NCI-H1694 (cell line): ENCODE measurements at regions not wholly inside any gene's neighbourhood (a gene's known extent, or its start where the extent isn't known, plus 50 kb on each side); places are given as distances from the start of the nearest gene placed in this dataset.
"Not testable (repeated sequence)": the region's sequence is repeated elsewhere in the genome, so short reads cannot be mapped to it uniquely, and the experiment has no call there.

ENCODE experiments used
- DNase-seq: peaks from one replicate; lab custom pipeline; 2025; lab: John Stamatoyannopoulos, UW

DNA sequence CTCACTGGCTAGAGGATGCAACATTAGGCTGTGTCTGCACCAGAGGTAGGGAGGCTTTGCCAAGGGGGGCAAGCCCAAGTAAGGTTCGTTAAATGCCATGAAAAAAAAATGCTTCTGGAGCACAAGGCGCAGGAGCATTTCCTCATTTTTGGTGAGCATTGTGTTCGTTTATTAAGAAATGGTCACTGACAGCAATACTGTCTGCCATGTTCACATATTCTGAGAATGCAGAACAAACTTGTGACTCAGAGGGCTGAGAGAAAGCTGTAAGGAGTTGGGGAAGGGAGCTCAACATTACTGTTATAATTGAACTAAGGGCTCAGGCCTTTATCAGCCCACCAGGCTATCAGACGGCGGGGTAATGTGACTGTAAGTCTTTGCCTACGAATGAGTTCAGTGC, 465.4 kb upstream of the BTBD3 start:
- DNase-seq, result no peak

DNA sequence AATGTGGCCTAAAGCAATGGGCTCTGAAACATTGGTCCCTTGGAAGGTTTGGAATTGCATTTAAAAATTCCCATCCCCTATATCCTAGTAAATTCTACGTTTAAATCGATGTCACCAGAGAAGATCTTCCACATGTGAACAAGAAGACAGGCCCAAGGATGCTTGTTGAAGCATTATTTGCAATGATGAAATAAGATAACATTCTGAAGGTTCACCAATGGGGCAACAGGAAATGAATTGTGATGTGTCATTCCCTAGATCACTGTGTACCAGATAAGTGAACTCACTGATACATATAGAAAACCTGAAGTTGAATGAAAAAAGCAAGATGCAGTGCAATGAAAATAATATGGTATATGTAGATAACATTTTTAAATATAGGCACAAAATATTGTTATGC, 464.3 kb upstream of the BTBD3 start:
- DNase-seq, result no peak

DNA sequence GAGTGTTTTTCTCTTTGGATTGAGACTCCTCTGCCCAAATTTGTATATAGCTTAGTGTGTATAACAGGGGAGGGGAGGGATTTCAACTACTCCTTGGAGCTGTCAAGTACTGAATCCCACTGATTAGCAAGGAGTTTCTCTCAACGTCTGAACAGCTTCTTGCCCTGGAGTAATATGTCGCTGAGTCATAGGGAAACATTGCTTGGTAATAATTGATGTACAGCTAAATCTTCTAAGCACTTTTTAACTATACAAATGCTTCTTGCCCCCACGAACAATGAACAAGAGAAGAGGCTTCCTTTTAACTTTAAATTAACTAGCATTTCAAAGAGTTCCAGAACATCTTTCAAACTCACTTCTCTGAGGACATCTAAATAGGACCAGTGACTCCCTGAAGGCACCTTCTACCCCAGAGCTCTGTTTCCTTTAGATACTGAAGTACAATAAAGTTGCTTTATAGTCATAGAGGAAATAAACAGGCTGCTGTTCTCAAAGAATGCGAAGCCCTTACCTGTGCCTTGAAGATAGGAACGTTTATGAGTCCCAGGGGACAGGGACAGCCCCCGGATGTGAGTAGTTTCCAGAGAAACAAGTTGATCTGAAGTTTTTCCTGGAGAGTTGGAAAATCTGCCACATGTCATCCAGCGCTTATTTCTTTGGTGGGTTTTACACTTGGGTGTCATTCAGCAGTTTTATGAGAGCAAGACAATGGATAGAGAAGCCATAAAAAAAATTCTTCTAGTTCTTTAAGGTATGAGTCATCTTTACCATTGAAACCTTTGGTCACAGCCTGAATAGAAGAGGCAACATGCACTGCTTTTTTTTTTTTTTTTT, 462.5 kb upstream of the BTBD3 start:
- no peak for DNase-seq

DNA sequence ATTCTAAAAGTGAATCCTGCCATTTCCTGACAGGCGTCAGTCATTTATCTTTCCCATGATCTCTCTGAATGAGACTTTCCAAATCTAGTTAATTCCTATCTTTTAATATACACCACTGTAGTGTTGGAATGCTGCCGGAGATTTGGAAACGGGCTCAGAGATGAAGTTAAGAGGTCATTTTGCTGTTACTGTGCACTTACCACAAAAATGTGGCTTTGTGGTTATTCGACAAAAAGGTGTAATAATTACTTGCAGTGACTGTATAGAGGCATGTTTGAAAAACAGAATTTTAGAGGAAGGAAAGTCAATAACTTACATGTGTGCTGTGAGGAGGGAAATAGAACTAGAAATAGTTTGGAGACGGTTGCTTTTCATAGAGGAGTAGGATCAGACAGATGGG, 460.2 kb upstream of the BTBD3 start:
- DNase-seq, result no peak

DNA sequence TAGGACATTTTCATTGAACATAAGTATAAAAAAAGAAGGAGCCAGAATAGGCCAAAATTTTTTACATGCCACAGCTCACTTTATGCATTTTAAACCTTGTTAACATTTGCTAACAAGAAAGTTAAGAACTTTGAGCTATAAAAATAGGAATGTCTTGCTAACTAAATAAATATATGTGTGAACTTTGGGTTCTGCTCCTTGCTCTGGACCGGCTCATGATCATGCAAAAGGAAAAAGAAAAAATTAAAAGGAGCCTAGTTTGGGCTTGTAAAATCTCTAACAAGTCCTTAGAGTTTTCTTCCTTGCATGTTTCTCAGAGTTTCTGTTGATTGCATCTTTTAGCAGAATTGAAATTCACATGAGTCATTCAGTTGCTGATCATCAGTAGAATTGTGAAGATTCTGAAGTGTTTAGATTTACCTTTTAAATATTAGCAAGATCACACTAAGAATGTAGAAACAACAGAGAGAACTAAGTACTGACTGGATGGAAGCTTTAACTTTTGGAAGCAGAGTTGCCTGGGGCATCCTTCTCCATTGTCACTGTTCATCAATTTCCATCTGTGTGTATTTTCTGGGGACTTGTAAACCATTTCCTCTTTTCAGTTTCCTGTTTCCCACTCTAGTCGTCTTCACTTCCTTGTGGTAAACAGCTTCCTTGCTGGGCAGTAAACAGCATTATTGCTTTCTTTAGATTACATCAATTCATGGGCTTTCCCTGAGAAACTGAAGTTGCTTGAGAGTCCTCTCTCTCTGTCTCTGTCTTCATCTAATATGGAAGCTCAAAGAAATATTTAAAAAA, 458.4 kb upstream of the BTBD3 start:
- DNase-seq, result no peak

DNA sequence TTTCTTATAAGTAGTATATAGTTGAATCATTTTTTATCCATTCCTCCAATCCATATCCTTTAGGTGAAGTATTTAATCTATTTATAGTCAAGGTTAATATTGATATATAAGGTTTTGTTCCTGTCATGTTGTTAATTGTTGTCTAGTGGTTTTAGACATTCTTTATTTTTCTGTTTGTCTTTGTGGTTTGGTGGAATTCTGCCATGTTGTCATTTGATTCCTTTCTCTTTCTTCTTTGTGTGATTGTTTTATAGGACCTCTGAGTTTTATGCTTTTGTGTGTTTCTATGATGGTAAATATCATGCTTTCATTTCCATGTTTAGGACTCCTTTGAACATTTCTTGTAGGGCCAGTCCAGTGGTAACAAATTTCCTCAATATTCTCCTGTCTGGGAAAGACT, 450.3 kb upstream of the BTBD3 start:
- no peak for DNase-seq

DNA sequence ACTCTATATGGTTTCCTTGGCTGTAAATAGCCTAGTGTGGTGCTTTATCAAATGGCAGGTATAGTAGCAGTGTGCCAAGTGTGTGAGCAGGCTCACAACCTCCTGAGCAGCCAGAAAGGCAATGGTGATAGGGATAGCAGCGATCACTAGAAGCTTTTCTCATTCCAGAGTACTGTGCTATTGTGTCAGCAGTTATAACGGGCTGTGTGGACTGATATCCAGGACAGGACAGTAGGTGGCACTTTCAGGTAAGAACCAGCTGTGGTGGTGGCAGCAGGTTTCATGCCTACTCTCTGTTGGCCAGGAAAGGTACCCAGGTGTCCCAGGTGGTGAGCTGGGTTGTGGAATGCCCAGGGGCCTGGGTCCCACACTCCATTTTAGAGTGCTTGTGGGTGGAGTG, 448.8 kb upstream of the BTBD3 start:
- no peak for DNase-seq

DNA sequence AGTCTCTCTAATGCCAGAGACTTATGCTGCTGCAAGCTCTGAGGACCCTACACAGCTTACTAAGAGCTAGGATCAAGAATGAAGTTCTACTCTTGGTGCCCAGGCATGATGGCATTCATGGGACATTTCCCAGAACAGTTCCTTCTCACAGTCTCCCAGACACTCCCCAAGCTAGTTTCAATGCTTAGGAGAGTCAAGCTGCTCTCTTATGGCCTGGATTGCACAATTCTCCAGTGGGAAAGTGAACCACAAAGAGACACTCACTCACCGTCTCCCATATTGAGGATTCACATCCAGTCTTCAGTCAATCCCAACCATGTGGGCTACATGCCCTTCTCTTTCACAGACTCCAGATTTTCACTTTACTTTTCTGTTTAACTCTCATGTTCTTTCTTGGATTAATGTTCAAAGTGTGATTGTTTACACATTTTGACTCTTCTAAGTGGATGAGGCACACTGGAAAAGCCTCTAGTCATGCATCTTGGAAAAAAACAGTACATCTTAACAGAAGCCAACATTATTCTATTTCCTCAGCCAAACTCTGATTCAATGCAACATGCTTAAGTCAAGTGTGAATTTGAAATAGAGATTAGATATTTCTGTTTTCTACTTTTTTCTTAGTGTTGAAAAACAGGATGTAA, 447.8 kb upstream of the BTBD3 start:
- DNase-seq, result no peak

DNA sequence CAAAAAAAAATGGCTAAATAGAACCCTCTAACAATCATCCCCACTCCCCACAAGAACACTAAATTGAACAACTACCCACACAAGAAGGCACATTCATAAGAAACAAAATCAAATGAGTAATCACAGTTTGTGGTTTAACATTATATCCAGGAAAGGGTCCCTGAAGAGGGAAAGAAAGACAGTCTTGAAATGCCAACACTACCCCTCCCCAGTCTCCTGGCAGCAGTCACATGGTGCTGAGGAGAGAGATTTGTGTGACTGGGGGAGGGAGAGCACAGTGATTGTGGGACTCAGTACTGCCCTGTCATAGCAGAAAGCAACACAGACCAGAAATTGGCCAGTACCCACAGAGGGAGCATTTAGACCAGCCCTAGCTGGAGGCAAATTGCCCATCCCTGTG, 443.7 kb upstream of the BTBD3 start:
- DNase-seq, result no peak

DNA sequence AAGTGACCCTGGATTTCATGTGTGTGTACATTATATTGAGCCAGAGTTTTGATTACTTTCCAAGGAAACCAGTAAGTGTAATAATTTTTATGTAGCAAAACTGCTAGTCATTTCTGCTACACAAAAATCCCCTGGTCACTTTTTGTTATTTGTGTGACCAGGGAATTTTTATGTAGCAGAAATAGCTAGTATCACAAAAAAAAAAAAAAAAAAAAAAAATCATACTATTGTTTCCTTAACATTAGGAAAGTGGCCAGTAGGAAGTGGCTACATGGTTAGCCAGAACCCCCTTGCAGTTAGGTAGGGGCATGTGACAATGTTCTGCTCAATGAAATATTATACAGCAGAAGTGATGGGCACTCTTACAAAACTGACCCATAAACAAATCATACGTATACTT, 434.0 kb upstream of the BTBD3 start:
- DNase-seq, result no peak

DNA sequence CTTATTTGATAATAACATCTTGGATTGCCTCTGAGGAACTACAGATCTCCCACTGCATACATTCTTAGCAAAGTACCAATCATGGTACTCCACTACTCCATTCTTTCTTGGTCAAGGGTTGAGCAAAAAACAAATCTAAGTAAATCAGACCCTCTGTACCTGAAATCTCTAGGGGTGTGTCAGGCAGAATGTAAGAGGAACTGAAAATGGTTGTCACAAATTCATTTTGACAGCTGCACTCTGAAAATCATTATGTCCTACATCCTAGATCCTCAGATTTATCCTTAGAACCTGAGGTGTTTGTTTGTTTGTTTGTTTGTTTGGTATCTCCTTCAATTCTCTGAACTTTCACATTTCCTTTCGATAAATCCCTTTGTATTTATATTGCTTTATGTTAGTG, 433.2 kb upstream of the BTBD3 start:
- no peak for DNase-seq

DNA sequence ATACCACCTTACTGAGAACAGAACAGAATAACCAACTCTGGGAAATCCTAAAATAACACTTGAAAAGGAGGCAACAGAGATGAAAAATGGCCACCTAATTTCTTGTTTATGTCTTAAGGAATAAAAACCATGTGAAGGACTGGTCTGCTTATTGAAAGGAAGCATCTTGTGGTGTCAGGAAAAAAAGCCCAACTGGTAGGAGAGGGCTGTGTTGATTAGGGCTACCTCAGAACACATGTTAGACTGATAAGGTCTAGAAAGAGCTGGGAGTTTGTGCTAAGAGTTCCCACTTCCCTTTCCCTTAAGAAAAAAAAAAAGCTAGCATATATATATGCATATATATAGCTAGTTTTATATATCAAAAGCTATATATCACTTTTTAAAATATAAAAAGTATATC, 425.3 kb upstream of the BTBD3 start:
- DNase-seq, result no peak

DNA sequence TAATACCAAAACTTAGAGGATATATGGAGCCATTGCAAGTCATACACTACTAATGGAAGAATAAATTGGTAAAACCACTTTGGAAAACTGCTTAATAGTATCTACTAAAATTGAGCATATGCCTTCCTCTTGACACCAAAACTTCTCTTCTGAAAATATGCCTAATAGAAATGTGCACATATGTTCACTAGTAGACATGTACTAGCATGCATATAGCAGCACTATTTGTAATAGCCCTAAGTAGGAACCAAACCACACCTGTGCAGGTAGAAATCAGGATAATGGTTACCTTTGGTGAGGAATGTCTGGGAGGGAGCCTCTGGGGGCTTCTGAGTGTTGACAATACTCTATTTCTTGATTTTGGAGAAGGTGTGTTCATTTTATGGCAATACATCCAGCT, 424.8 kb upstream of the BTBD3 start:
- DNase-seq, result no peak

DNA sequence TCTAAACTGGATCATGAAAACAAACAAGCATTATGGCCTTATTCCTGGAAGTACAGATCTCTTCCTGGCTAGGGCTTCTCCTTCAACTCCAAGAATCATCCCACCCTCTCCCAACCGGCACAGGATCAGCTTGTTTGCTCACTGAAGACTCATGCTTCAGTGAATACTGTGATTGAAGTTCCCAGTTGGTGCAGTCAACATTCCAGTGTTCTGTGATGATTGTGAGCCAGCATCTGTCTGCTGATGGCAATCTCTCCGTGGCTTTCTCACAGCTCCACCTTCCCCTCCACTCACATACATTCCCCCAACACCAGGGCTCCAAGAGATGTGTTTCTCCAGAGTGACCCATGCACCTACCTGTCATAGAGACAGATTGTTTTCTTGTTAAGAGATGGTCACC, 421.3 kb upstream of the BTBD3 start:
- DNase-seq, result no peak

DNA sequence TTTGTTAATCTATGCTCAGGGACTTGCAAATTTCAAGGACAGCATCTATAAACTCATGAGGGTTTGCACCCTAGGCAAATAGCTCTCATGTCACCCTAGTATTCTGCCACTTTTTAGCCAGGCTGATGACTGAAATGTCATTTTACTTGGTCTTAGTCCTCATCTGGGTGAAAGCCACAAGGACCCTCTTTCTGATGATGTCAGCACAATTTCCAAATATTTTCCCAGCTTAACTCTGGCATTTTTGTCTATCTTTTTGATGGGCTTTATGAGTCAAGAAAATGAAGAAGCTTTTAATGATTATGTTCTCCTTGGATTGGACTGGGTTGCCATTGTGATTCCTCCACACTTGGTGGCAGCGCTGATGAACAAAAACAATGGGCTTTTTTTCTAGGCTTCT, 420.1 kb upstream of the BTBD3 start:
- DNase-seq, result no peak

DNA sequence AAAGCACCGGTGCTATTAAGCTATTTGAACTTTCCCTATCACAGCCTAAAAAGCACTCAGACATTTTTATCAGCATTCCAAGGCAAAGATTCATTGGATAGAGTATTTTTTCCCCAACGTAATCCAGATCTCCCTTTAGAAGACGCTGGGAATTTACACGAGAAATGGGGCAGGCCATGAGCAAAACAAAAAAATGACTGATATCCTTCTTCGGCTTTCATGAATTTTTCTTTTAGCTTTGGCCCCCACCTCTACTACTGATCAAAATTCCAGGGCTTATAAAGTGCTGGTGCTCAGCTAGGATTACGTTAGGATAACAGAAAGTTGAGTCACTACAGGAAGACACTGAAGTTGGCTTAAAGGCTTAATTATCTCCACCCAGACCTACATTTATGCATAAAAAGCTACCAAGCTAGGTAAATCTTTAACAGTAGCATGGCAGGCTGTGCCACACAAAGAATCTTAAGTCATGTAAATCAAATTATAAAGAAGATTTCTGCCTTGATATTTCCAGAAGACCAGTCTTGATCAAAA, 418.5 kb upstream of the BTBD3 start:
- no peak for DNase-seq

DNA sequence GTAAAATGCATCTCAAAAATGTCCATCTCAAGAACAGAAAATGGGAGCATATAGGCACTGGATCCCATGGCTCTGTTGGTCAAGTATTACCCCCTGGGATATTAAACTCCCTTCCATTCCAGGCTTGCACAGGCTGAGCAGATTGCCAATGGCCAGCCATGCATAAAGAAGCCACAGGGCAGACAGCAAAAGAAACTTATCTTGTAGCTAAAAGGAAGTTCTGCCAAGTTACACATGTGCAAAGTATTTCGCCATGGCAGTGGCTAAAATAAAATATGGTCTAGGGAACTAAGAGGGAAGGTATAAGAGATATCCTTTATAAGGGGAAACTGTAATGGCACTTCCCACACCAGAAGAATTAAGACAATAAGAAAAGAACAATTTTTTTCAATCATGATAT, 415.6 kb upstream of the BTBD3 start:
- no peak for DNase-seq

DNA sequence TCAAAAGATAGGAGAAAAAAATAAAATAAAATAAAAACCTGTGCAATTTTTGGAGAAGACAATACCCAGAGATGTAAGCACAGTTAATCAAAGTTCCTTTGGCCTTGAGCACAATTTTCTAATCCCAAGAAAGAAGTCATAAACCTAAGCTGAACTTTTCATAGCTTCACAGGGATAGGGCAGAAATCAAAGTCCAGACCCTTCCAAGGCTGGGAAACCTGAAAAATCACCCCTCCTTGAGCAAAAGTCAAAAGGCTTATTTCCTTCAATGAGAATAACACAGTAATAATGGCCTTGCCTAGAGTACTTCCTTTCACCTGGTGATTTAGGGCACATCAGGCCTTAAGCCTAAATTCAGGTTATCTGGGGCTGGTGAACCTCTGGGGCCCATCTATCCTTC, 415.0 kb upstream of the BTBD3 start:
- DNase-seq, result no peak

DNA sequence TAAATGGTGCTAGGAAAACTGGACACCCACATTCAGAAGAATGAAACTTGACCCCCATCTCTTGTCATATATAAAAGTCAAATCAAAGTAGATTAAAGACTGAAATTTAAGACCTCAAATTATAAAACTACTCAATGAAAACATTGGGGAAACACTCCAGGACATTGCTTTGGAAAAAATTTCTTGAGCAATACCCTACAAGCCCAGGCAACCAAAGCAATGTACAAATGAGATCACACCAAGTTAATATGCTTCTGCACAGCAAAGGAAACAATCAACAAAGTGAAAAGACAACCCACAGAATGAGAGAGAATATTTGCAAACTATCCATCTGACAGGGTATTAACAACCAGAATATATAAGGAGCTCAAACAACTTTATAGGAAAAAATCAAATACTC, 407.9 kb upstream of the BTBD3 start:
- no peak for DNase-seq

DNA sequence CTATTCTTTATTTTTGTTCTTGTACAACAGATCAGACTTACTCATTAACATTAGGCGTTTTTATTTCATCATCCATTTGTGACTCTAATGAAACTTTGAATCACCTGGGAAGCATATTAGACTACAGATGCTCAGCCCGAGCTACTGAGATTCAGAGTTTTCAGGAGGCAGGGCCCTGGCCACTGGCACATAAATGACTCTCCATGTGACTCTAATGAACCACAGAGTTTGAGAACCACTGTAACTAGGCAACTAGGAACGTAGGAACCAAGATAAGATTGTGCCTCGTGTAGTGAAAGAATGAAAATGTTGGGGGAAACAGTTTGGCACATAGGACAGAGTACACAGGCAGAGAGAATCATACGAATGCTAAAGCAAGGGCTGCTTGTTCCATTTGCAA, 405.9 kb upstream of the BTBD3 start:
- no peak for DNase-seq

DNA sequence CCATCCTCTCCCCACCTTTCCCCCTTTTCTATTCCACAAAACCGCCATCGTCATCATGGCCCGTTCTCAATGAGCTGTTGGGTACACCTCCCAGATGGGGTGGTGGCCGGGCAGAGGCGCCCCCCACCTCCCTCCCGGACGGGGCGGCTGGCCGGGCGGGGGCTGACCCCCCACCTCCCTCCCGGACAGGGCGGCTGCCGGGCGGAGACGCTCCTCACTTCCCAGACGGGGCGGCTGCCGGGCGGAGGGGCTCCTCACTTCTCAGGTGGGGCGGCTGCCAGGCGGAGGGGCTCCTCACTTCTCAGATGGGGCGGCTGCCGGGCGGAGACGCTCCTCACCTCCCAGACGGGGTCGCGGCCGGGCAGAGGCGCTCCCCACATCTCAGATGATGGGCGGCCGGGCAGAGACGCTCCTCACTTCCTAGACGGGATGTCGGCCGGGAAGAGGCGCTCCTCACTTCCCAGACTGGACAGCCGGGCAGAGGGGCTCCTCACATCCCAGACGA, 404.4 kb upstream of the BTBD3 start:
- DNase-seq, result not testable (repeated sequence)

DNA sequence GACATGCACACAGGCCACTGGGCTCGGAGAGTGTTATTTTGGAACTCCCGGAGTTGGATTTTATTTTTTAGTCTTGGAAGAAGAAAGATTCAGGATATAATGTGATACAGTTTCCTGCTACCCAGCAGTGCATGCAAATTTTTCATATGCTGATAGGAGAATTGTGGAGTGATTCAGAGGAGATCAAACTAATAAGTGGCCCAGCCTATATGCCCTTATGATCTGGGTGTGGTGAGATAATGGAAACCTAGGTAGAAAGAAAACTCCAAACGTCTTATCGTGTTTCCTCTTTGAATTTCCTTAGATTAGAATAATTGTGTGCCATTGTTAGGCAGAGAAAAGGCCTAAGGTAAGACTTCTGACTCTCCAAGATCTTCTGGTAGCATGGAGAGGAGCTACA, 401.2 kb upstream of the BTBD3 start:
- DNase-seq, result no peak

DNA sequence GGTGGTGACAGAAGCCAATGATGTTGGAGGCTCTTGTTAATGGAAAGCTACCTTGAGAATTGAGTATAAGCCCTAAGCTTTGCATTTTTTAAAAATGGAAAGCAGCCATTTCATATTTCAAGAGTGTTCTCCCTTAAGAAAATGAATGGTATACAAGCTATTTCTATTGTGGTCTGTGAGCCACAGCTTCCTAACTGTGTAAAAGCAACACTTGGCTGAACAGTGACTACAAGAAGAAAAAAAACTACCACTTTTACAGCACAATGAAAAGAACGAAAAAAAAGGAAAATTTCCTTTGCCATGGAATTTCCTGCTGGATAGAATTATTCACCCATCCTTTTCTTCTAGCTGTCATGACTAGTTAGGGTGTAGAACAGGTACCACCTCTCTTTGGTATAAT, 397.1 kb upstream of the BTBD3 start:
- no peak for DNase-seq
